LNCaP clone FGC (cell line): ENCODE measurements at regions not wholly inside any gene's neighbourhood (a gene's known extent, or its start where the extent isn't known, plus 50 kb on each side); places are given as distances from the start of the nearest gene placed in this dataset.

Experiments
- DNase-seq: peaks from one replicate; pipeline ENCODE4 v3.0.0-alpha.2; 2011; ENCODE audit warnings: low read depth
- H3K4me3 ChIP-seq: 2 replicates; pipeline ENCODE4 v1.5.1; 2011; ENCODE audit warnings: mild to moderate bottlenecking, low read depth, low read length, control low read depth
- TF ChIP-seq, protein P1 (sequence below): IDR thresholded peaks from 2 replicates; pipeline ENCODE4 v1.5.1; 2012; ENCODE audit warnings: mild to moderate bottlenecking; ENCODE audit not compliant: control insufficient read depth, insufficient read depth; ENCODE audit errors: extremely low read depth

- no peak overlapping the region for H3K4me3 ChIP-seq
- no peak for DNase-seq
- TF ChIP-seq, protein P1, sequence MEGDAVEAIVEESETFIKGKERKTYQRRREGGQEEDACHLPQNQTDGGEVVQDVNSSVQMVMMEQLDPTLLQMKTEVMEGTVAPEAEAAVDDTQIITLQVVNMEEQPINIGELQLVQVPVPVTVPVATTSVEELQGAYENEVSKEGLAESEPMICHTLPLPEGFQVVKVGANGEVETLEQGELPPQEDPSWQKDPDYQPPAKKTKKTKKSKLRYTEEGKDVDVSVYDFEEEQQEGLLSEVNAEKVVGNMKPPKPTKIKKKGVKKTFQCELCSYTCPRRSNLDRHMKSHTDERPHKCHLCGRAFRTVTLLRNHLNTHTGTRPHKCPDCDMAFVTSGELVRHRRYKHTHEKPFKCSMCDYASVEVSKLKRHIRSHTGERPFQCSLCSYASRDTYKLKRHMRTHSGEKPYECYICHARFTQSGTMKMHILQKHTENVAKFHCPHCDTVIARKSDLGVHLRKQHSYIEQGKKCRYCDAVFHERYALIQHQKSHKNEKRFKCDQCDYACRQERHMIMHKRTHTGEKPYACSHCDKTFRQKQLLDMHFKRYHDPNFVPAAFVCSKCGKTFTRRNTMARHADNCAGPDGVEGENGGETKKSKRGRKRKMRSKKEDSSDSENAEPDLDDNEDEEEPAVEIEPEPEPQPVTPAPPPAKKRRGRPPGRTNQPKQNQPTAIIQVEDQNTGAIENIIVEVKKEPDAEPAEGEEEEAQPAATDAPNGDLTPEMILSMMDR = no peak
These were observed 175.8 kb downstream of the RPAP3 start for GRCh38 chr12:47530050-47530449.

DNA sequence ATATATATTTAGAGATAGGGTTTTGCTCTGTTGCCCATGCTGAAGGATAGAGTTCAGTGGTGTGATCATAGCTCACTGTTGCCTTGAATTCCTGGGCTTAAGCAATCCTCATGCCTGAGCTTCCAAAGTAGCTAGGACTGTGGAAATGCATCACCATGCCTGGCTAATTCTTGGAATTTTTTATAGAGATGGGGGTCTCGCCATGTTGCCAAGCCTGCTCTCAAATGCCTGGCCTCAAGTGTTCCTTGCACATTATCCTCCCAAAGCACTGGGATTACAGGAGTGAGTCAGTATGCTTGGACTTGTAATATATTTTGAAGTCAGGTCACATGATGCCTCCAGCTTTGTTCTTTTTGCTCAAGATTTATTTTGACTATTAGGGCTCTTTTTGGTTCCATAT, 178.0 kb downstream of the RPAP3 start:
- H3K4me3 ChIP-seq = no peak overlapping the region
- DNase-seq = no peak
- TF ChIP-seq, protein P1 = no peak

GRCh38 chr12:47520029-47520428, 185.8 kb downstream of the RPAP3 start:
- TF ChIP-seq, protein P1 = no peak
- DNase-seq = no peak
- H3K4me3 ChIP-seq = no peak overlapping the region

DNA sequence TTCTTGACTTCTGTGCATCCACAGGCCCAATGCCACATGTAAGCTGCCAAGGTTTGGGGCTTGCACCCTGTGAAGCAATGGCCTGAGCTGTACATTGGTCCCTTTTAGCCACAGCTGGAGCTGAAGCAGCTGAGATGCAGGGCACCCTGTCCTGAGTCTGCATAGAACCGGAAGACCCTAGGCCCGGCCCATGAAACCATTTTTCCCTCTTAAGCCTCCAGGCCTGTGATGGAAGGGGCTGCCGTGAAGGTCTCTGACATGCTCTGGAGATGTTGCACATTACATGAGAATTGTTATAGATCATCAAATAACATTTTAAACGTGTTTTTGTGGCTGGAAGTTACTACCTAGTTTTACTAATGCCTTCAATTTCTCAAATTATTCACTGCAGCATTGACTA, 188.7 kb downstream of the RPAP3 start:
- no peak for DNase-seq
- no peak overlapping the region for H3K4me3 ChIP-seq
- TF ChIP-seq, protein P1 = no peak

GRCh38 chr12:47509398-47509851, 196.4 kb downstream of the RPAP3 start:
- no peak for DNase-seq
- TF ChIP-seq, protein P1 = no peak
- no peak overlapping the region for H3K4me3 ChIP-seq

- no peak for DNase-seq
- TF ChIP-seq, protein P1 = no peak
- no peak overlapping the region for H3K4me3 ChIP-seq
These were observed 198.6 kb downstream of the RPAP3 start for GRCh38 chr12:47507221-47507620.

- H3K4me3 ChIP-seq = no peak overlapping the region
- DNase-seq = no peak
- TF ChIP-seq, protein P1 = no peak
These were observed 200.9 kb downstream of the RPAP3 start for GRCh38 chr12:47504775-47505446.
